Brain microvascular endothelial cell (primary cell): ENCODE measurements at regions not wholly inside any gene's neighbourhood (a gene's known extent, or its start where the extent isn't known, plus 50 kb on each side); places are given as distances from the start of the nearest gene placed in this dataset.

Experiments
- DNase-seq: peaks from one replicate; pipeline ENCODE4 v3.0.0-alpha.2; 2020
- H3K27ac ChIP-seq: fragments of 250-450 bp; sonication (Bioruptor Pico); 2 replicates; pipeline ENCODE4 v1.5.1; 2020; ENCODE audit warnings: mild to moderate bottlenecking, moderate library complexity
- H3K27me3 ChIP-seq: fragments of 250-450 bp; sonication (Bioruptor Pico); replicated peaks from 2 replicates; pipeline ENCODE4 v1.5.1; 2020; ENCODE audit warnings: mild to moderate bottlenecking
- H3K36me3 ChIP-seq: fragments of 250-450 bp; sonication (Bioruptor Pico); replicated peaks from 2 replicates; pipeline ENCODE4 v1.5.1; 2020; ENCODE audit warnings: mild to moderate bottlenecking
- H3K4me3 ChIP-seq: 2 replicates; pipeline ENCODE4 v1.5.1; 2011; ENCODE audit warnings: low read depth, mild to moderate bottlenecking, control low read depth, low read length, moderate library complexity
- in situ Hi-C: cut with HindIII; loops from 2 replicates; pipeline ENCODE4 v1.10.0; 2017; ENCODE audit warnings: low sequenced_read_pairs, low pct_ligation_motif_present
- TF ChIP-seq, protein P1 (sequence below): IDR thresholded peaks from 2 replicates; pipeline ENCODE4 v1.5.1; 2011; ENCODE audit warnings: low read depth, mild to moderate bottlenecking, moderate library complexity, low read length, control low read depth, inconsistent platforms; ENCODE audit errors: missing control alignments

DNA sequence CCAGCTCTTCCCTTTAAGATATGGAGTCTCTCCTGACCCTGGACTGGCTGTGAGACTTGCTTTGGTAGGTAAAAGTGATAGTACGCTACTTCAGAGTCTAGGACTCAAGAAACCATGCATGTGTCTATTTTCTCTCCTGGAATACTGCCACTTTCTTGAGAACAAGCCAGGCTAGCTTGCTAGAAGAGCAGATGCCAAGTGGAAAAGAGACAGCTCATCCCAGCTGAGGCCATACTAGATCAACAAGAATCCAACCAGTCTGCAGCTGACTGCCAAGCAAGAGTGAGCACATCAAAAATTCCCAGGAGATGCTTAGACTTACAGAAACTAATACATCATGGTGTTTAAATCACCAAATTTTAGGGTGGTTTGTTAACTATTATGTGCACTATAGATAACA, 208.3 kb upstream of the RBMS3 start:
- no peak overlapping the region for H3K4me3 ChIP-seq
- H3K36me3 ChIP-seq, result no peaks in the 10 kb centered on the region
- in situ Hi-C loops, result no loop called here
- H3K27me3 ChIP-seq, result no peaks in the 10 kb centered on the region
- TF ChIP-seq, protein P1, sequence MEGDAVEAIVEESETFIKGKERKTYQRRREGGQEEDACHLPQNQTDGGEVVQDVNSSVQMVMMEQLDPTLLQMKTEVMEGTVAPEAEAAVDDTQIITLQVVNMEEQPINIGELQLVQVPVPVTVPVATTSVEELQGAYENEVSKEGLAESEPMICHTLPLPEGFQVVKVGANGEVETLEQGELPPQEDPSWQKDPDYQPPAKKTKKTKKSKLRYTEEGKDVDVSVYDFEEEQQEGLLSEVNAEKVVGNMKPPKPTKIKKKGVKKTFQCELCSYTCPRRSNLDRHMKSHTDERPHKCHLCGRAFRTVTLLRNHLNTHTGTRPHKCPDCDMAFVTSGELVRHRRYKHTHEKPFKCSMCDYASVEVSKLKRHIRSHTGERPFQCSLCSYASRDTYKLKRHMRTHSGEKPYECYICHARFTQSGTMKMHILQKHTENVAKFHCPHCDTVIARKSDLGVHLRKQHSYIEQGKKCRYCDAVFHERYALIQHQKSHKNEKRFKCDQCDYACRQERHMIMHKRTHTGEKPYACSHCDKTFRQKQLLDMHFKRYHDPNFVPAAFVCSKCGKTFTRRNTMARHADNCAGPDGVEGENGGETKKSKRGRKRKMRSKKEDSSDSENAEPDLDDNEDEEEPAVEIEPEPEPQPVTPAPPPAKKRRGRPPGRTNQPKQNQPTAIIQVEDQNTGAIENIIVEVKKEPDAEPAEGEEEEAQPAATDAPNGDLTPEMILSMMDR, result no peak
- DNase-seq, result no peak
- no peak overlapping the region for H3K27ac ChIP-seq

DNA sequence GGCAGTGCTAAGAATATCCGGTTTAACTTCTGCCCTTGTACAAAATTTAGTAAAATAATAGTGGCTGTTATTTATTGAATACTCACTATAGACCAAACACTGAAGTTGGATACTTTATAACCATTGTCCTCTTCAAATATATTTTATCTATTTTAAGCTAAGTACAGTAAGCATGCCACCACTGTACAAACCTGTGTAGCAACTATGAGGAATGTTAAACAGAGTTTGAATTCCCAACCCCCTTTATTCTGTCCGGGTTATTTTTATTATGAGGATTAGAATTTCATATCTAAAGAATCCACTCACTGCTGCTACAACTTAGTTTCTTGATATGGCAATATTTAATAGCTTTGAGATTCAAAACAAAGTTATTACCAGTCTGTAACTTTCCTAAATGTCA, 203.5 kb upstream of the RBMS3 start:
- H3K4me3 ChIP-seq, result no peak overlapping the region
- H3K36me3 ChIP-seq, result no peaks in the 10 kb centered on the region
- no peak for DNase-seq
- TF ChIP-seq, protein P1, result no peak
- H3K27me3 ChIP-seq, result no peaks in the 10 kb centered on the region
- H3K27ac ChIP-seq, result no peak overlapping the region
- in situ Hi-C loops, result no loop called here

DNA sequence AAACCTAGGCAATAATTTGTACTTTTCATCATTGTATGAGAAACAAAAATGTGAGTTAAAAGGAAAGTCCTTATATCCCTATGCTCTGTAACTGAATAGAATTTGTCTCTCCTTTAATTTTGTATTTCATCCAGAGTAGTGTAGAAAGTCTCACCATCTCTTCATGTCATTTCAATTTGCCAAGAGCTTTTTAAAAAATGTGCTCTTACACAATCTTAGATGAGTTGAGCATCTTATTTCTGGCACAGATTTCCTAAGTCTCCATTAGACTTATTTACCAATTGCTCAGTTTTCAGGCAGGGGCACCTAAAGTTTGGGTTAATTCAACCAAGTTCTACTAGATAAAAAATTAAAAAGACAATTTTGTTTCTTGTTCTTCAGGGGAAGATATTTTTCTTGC, 201.5 kb upstream of the RBMS3 start:
- TF ChIP-seq, protein P1, result no peak

DNA sequence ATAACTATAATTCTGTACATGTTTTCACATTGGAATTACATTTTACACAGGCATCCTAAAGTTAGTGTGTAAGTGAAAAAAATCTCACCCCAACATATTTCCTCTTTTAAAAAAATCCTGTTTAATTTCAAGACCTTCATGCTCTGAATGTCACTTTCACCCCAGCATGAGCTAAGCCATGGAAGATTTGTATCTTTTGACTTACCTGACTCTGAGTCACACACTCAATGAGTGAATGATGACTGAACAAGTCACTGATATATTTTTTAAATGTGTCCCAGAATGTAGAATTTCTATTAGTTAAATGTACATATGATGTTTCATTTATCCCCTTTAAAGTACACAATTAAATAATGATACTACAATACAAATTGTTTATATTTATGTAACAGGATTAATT, 199.9 kb upstream of the RBMS3 start:
- H3K27me3 ChIP-seq, result no peaks in the 10 kb centered on the region
- in situ Hi-C loops, result no loop called here
- H3K4me3 ChIP-seq, result no peak overlapping the region
- no peak overlapping the region for H3K27ac ChIP-seq
- no peaks in the 10 kb centered on the region for H3K36me3 ChIP-seq
- no peak for DNase-seq
- TF ChIP-seq, protein P1, result no peak

More for the DNA sequence above, 201.5 kb upstream of the RBMS3 start:
- Histone ChIP-seq H3K27ac (no peak overlapping the region), H3K4me3 (no peak overlapping the region), H3K36me3 (no peaks in the 10 kb centered on the region), H3K27me3 (no peaks in the 10 kb centered on the region)
- in situ Hi-C loops, result no loop called here
- DNase-seq, result no peak

DNA sequence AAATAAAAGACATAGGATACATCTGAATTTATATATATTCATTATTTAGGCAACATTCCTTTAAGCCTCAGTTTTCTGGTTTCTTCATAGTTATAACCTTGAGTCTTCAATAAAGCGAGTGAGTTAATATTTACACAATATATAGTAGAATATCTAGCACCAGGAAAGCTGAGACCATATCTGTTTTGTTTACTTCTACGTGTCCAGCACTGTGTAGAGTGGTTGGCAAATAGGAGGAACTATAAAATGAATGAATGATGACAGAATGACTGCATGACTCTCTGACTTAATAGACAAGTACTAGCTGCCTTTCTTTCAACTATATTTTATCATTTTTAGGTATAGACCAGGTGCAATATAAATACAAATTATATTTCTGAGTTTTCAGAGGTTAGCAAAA, 197.8 kb upstream of the RBMS3 start:
- H3K27ac ChIP-seq, result no peak overlapping the region
- TF ChIP-seq, protein P1, result no peak
- DNase-seq, result no peak
- H3K27me3 ChIP-seq, result no peaks in the 10 kb centered on the region
- no peaks in the 10 kb centered on the region for H3K36me3 ChIP-seq
- no peak overlapping the region for H3K4me3 ChIP-seq
- in situ Hi-C loops, result no loop called here

DNA sequence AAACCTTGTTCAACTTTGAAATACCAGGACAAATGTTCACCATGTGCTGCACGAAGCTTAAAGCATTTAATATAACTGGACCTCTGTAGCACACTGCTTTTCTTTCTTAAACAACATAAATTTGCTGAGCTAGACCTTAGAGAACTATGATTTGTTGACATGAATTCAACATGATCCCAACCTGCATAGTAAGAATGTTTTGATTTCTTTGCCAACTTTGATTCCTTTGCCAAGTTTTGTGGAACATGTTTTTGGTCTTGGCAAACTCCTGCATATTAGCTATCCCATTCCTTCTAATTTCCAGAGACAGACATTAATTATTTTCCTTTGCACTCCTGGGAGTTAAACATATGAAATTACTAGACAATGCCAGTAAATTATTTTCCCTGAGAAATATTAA, 197.2 kb upstream of the RBMS3 start:
- H3K27ac ChIP-seq, result no peak overlapping the region
- H3K4me3 ChIP-seq, result no peak overlapping the region
- in situ Hi-C loops, result no loop called here
- TF ChIP-seq, protein P1, result no peak
- no peaks in the 10 kb centered on the region for H3K27me3 ChIP-seq
- no peak for DNase-seq
- no peaks in the 10 kb centered on the region for H3K36me3 ChIP-seq
